GM19099 (cell line): ENCODE measurements at regions not wholly inside any gene's neighbourhood (a gene's known extent, or its start where the extent isn't known, plus 50 kb on each side); places are given as distances from the start of the nearest gene placed in this dataset.

Experiments used
- POLR2A ChIP-seq: IDR thresholded peaks from 3 replicates; pipeline ENCODE4 v1.6.1; 2011; ENCODE audit warnings: low read depth; ENCODE audit not compliant: insufficient read length; ENCODE audit errors: extremely low read depth

DNA sequence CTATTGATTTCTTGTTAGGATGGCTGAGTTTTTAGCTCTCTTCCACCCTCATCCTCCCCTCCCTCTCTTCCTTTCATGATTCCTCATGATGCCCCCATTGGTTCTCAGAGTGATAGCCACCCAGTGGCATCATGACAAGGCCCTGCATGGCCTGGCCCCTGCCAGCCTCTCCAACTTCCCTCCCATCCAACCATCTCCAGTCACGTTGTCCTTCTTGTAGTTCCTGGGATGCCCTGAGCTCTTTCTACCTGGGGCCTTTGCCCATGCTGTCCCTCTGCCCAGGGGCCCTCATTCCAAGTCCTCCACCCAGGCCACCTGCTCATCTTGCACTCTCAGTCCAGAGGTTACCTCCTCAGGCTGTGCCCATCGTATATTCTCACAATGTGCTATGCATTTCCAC lies 247.5 kb downstream of the TFCP2L1 start:
- no peak for TF ChIP-seq POLR2A

GRCh38 chr2:121038031-121038430 lies 247.0 kb downstream of the TFCP2L1 start:
- no peak for TF ChIP-seq POLR2A

DNA sequence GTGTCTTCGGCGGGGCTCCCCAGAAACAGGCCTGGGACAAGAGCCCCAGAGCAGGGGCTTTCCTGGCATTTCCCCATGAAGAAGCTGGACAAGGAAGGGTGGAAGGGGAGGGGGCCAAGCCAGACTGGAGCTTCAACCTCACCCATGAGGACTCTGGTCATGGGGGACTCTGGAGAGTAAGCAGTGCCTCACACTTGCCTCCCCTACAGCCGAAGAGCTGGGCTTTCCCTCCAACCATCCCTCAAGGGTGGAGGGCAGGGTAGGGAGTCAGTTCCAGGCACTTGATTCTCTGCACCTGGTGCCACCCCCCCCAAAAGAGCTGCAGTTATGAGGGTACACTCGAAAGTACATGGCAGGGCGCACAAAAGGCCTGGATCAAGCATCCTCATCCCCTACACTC lies 246.6 kb downstream of the TFCP2L1 start:
- no peak for TF ChIP-seq POLR2A

DNA sequence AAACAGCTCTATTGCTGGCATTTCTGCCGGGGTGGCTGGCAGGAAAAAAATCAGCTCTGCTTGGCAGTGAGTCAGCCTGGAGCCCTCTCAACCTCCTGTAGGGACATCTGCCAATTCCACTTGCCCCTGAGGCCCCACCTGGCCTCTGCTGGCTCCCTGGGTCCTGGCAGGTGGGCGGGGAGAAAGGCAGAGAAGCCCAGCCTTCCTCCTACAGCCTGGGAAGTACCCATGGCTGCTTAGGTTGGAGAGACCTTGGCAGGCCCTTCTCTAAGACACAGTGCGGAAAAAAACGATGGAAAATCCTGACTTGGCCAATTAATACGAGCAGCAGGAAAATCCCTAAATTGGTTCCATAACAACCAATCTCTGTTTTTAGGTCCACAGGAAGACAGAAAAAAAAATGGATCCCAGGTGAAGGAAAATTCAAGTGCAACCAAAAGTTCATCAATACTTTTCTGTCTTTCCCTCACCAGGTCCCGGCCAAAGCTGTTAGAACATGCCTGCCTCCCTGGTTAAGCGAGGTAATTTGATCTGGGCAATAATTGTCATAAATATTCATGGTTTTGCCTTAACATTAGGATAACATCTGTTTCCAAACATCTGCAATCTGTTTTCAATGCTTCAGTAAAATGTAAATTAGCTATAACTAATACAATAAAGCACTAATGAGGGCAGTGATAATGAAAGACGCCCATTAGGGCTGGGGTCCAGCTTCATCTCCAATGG lies 245.9 kb downstream of the TFCP2L1 start:
- no peak for TF ChIP-seq POLR2A

GRCh38 chr2:121039679-121040078 lies 245.3 kb downstream of the TFCP2L1 start:
- no peak for TF ChIP-seq POLR2A

GRCh38 chr2:121041516-121041915 lies 243.5 kb downstream of the TFCP2L1 start:
- TF ChIP-seq POLR2A, result no peak

GRCh38 chr2:121043061-121043826 lies 241.8 kb downstream of the TFCP2L1 start:
- TF ChIP-seq POLR2A, result no peak

- TF ChIP-seq POLR2A, result no peak
These were observed 241.2 kb downstream of the TFCP2L1 start for GRCh38 chr2:121043827-121044222.

DNA sequence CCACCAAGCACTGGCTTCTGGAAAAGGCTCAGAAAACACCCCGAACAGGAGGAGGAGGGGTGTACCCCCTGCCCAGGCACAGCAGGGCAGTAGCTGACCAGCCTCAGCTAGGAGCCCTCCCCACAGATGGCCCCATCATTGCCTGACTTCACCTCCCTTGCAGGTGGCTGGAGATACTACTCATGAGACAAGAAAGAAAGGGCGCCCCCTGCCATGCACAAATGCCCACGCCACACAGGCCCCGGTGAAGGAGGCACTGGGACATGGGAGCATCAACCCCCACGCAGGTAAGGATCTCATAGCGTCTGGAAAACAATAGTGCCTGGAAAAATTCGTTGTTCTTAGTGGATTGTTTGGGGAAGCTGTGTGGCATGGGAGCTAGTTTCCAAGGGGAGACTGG lies 240.6 kb downstream of the TFCP2L1 start:
- TF ChIP-seq POLR2A, result no peak

DNA sequence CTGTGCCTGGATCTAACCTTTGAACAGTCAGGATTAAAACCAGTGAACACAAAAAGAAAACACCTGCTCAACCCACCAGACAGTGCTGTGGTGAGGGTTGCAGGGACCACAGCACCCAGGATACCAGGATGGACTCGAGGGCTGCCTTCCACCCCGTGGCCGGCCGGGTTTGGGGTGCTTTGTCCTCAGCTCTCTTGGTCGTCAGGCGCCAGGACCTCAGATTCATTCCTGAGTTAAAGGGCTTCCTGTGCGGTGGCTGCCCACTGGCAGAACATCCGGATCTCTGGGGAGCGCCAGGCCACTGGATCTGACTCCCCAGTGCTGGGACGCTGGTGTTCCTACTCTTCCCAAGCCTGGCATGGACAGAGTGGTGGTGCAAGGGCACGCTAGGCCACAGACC lies 239.8 kb downstream of the TFCP2L1 start:
- no peak for TF ChIP-seq POLR2A

GRCh38 chr2:121046335-121046734 lies 238.7 kb downstream of the TFCP2L1 start:
- TF ChIP-seq POLR2A, result no peak

DNA sequence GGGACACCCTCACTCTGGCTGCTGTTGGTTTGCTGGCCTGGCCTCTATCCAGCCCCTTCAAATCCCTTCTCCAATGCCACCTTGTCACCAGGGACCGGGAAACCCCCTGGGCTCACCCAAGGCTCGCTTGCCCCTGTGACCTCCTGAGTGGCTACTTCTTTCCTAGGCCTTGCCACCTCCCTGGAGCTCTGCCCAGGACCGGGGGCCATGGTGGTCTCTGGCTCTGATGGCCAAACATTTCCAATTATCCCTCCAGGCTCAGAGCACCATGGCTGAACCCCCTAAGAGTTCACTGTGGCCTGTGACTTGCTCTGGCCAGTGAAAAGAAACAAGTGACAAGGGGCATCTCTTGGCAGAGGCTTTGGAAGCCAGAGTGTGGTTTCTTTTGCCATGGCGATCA lies 237.6 kb downstream of the TFCP2L1 start:
- no peak for TF ChIP-seq POLR2A

DNA sequence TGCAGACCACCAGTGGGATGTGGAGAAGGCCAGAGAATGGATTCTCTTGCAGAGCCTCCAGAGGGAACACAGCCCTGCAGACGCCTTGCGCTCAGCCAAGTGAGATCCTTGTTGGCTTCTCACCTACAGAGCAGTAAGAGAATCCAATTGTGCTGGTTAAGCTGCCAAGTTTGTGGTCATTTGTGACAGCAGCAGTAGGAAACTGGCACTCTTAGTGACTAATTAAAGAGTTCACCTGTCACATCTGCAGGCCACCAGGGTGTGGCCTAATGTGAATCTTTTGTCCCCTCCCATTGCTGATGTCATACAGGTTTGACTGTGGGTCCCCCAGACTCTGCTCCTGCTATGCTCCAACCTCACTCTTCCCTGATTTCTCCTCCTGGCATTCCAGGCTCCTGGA lies 235.9 kb downstream of the TFCP2L1 start:
- TF ChIP-seq POLR2A, result no peak

- no peak for TF ChIP-seq POLR2A
These were observed 234.9 kb downstream of the TFCP2L1 start for GRCh38 chr2:121049950-121050585.

DNA sequence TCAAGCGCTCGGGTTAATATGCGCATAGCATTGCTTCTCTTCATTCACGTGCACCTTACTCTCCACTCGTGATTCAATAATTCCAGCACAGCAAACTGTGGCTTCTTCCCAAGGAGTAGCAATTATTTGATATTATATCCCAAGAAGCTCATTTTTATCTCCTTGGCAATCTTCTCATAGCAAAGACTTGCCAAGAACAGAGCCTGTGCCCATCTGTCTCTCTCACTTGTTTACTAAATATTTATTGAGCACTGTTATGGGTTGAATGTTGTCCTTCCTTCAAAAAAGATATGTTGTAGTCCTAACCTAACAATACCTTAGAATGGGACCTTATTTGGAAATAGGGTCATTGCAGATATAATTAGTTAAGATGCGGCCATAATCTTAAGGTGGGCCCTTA lies 233.7 kb downstream of the TFCP2L1 start:
- no peak for TF ChIP-seq POLR2A

DNA sequence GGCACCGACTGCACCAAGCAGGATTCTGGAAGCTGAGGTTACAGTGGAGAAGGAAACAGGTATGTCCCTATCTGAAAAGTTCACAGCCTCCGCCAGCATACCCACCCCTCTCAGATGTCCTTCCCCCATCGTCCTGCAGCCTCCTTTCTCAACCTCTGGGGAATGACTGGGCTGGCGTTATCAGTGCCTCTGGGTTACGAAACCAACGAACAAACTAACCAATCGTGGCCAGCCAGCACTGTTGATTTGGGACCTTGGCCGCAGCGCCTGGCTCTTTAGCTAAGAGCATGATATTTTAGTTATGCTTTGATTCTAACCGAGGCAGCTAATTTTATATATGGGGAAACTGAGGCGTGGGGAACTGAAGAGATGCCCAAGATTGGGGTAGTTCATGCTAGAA lies 233.0 kb downstream of the TFCP2L1 start:
- TF ChIP-seq POLR2A, result no peak
